GM19328 (cell line): ENCODE measurements at regions not wholly inside any gene's neighbourhood (a gene's known extent, or its start where the extent isn't known, plus 50 kb on each side); places are given as distances from the start of the nearest gene placed in this dataset.
"Not testable (repeated sequence)": the region's sequence is repeated elsewhere in the genome, so short reads cannot be mapped to it uniquely, and the experiment has no call there.

Source experiments
- ATAC-seq: cut with Tn5 transposase; IDR thresholded peaks from one replicate; pipeline ENCODE4 v1.9.1; 2021; ENCODE audit warnings: mild to moderate bottlenecking, moderate library complexity; ENCODE audit not compliant: unreplicated experiment

DNA sequence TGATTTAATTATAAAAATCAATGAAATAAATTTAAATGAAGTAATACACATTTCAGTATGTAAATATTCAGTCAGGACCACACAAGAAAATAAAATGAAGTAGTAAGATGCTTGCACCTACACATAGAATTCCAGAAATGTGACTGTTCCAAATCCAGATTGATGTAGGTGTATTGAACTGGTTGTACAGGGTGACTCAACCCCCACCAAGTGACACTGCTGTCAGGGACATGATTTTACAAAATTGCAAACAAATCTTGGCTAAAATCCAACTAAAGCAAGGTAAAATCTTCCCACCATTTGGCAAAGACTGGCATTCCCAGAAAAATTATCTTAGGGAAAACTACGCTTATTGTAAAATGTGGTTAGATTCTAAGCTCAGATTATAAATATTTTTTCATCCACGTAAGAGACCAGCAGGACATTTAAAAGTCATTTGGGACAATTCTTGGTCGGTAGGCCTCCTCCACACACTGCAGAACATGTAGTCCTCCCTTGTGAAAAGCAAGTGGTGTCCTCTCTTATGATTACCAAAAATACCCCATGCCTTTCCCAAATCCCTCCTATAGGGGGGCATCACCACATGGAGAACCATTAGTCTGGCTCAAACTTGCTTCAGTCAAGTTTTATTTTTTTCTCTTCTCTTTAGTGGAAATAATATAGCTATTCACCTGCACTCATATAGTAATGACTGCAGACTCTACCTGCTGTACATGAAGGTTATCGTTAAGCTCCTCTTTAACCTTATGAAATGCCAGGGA is 287.1 kb upstream of the SMIM30 start:
- no peak for ATAC-seq

DNA sequence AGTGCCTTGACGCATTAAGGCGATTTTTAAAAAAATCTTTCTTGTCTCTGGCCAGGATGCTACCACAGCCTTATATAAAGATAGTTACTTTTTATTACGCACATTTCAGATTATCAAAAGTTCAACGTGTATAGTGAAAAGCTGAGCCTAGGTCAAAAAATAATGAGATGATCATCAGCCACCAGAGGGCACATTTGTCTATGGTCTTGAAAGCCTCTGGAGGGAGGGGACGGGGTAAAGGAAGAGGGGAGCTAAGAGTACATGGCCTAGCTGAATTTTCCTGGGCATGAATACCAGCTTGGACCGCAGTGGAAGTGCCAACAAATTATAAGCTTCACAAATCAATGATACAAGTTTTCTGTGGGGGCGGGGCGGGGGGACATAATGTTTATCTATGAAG is 285.9 kb upstream of the SMIM30 start:
- no peak for ATAC-seq

DNA sequence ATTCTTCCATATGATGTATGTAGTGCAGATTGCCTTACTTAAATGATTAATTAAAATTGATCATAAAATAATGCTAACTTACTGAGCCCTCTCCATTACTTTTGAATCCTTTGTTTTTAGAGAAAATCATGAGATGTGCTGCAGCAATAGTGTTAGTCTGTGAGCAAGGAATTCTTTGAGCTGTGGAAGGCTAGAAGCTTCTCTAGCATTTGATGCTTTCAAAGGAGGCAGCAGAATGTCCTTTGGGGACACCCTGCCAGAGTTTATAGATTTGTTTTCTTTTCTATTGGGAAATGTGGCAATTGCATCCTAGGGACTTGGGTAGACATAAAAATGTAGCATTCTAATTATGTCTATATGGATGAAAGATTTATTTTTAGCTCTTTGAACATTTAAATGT is 284.1 kb upstream of the SMIM30 start:
- no peak for ATAC-seq

- no peak for ATAC-seq
Measured at GRCh38 chr7:113402005-113402404, 283.7 kb upstream of the SMIM30 start.

DNA sequence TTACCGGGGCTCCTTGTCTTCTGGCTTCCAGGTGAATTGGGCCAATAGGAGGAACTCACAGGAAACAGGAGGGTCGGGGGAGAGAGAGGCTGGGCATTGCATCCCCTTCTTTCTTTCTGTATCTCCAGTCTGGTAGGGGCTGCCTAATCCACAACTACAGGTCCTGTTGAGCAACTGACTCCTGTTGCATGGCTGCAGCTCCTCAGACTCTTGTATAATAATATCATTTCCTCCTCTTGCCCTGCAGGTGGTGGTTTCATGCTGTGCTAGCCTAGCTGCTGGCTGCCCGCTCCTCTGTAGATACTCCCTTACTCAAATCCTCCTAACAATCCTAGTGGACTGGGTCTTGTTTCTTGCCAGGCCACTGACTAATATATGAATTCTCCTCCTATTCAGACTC is 276.5 kb upstream of the SMIM30 start:
- no peak for ATAC-seq

- ATAC-seq: no peak
Measured at GRCh38 chr7:113392841-113393540, 274.6 kb upstream of the SMIM30 start.

DNA sequence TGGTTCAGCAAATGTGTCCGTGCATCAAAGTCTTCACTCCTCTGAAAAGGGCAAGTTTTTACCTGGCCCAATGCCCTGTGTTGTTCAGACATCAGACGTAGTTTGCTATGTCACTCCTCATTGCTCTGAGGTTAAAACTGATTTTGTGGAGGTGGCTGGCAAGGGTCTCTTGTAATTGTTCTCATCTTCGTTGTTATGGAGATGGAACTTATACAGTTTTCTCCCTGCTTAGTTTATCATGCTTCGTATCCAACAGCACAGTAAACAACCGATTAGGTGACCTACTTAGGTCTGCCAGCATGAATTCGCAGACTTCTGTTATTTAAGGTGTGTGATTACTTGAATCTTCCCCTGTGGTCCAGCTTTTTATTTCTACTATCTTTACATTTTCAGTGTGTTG is 274.1 kb upstream of the SMIM30 start:
- no peak for ATAC-seq

DNA sequence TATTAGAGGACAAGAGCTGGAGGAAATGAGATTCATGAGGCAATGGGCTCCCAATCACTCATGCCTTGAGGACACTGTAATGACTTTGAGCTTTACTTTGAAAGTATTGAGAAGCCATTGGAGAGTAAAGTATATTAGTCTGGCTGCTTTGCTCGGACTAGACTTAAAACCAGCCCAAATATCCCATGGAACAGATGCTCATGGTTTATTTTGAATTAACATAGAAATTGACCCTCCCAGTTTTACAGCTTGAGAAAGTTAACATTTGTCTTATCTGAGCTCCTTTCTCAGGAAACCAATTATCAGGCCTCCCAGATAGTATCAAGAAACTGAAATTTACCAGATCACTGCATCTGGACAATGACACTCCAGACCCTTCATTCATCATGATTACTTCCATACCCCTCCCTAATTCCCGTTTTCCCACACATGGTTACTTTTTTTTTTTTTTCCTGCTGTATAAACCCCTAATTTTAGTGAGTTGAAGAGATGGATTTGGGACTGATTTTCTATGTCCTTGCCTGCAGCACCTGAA is 270.8 kb upstream of the SMIM30 start:
- ATAC-seq: no peak

GRCh38 chr7:113383638-113384037 is 265.3 kb upstream of the SMIM30 start:
- ATAC-seq: no peak

GRCh38 chr7:113379746-113380145 is 261.4 kb upstream of the SMIM30 start:
- no peak for ATAC-seq

- ATAC-seq: no peak
Measured at GRCh38 chr7:113374955-113375354, 256.6 kb upstream of the SMIM30 start.

GRCh38 chr7:113373863-113374262 is 255.5 kb upstream of the SMIM30 start:
- no peak for ATAC-seq

DNA sequence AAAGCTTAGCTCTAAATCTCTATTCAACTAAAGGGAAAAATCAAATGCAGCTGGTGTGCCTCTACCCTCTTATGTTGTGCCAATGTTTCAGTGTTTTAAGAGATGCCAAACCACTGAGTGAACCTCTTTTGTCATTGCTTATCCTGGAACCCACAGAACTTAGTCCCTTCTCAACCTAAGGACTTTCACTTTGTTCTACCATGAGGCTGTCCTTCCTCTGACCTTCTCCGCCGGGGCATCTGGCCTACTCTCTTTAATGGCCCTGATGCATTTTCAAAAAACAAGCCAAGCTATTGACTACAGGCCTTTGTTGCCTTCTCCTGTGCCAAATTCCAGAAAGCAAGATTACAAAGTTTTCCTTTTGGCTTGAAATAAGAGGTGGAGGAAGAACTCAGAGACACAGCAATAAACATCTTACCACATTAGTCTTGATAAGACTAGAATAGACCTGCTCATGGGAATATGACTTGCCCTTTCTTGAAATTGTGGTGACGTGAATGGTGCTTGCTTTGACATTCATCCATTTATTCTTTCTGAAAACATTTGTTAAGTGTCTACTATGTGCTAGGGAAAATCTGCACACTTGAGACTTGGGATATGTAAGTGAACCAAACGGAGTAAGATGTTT is 253.2 kb upstream of the SMIM30 start:
- no peak for ATAC-seq

DNA sequence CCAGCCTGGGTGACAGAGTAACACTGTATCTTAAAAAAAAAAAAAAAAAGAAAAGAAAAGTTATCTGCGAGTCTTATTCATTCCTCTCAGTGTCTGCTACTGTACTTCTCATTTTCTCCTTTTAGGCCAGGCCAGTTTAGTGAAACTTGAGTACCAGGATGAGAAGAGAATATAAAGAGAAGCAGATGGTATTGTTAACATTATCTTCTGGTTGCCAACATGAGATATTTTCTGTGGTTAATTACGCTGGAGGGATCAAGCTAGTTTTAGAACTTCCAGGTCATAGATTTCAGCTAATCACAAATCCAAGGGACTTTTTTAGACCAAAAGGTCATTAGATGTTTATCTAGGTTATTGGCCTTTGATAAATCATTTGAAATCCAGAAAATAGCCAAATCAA is 252.6 kb upstream of the SMIM30 start:
- ATAC-seq: no peak

- no peak for ATAC-seq
Measured at GRCh38 chr7:113368256-113368655, 249.9 kb upstream of the SMIM30 start.

- no peak for ATAC-seq
Measured at GRCh38 chr7:113367041-113367586, 248.8 kb upstream of the SMIM30 start.

DNA sequence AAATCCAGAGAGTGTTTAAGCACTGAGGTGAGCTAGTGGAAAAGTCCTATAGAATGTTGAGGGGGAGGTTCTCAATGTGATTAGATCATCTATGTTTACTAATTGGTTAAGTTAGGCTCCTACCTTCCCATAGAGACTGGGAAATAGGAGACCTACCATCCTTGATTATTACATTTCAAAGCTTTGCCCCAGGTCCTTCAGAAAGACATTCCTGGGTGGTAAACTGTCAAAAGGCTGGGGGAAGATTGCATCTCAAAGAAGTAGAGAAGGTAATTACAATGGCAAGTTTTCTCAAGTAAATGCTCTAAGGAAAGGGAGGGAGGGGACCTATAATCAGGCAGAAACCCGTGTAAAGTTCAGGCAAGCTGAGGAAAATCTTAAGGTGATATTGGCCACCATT is 247.8 kb upstream of the SMIM30 start:
- ATAC-seq: no peak

DNA sequence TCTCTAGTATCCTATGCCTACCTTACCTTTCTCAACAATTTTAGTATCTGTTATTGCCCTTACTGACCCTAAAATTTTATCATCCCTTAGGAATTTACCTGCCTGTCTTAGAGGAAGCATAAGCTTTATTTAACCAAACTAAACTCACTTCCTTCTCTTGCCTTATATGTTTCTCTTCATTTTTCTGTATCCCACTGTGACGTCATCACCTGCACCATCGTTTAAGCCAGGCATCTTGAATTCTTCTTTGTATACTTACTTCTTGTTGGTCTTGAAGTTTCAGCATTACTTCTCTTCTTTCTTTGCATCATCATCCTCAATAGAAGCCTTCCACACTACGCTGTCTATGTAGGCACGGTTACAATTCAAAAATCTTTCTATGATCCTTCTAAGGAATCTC is 231.0 kb upstream of the SMIM30 start:
- ATAC-seq: no peak

- no peak for ATAC-seq
Measured at GRCh38 chr7:113339661-113340060, 221.3 kb upstream of the SMIM30 start.

- ATAC-seq: no peak
Measured at GRCh38 chr7:113338071-113338696, 219.8 kb upstream of the SMIM30 start.

DNA sequence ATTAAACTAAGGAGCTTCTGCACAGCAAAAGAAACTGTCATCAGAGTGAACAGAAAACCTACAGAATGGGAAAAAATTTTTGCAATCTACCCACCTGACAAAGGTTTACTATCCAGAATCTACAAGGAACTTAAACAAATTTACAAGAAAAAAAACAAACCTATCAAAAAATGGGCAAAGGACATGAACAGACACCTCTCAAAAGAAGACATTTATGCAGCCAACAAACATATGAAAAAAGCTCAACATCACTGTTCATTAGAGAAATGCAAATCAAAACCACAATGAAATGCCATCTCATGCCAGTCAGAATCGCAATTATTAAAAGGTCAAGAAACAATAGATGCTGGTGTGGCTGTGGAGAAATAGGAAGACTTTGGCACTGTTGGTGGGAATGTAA is 218.5 kb upstream of the SMIM30 start:
- not testable (repeated sequence) for ATAC-seq
